ENCODE measurements at regions not wholly inside any gene's neighbourhood (a gene's known extent, or its start where the extent isn't known, plus 50 kb on each side); places are given as distances from the start of the nearest gene placed in this dataset.

- DNase-seq (peak in 1 of 5 donors; percentile 20), FAIRE-seq (no peak)
- Histone ChIP-seq H3K9ac (ENCODE audit: low read length in 3 of 3) (no peak overlapping the region), H3K36me3 (ENCODE audit: control insufficient read depth in 2 of 3, insufficient read depth in 3 of 3, low read length in 3 of 3) (no peaks in the 10 kb centered on the region), H3K9me3 (ENCODE audit: control insufficient read depth in 2 of 3, insufficient read depth in 1 of 3, low read length in 3 of 3) (no peaks in the 10 kb centered on the region), H3K4me3 (ENCODE audit: low read length in 3 of 3) (no peak overlapping the region), H3K27ac (ENCODE audit: low read depth in 2 of 2, low read length in 2 of 2) (no peak overlapping the region), H3K27me3 (ENCODE audit: control insufficient read depth, insufficient read depth, low read length) (no peaks in the 10 kb centered on the region), H3K4me1 (ENCODE audit: control insufficient read depth in 2 of 3, insufficient read depth in 2 of 3, low read depth in 1 of 3, low read length in 3 of 3) (no peaks in the 10 kb centered on the region)
- no peak for TF ChIP-seq CTCF (IDR thresholded peaks at IDR 0.05; ENCODE audit: borderline replicate concordance, extremely low read depth, insufficient read depth)
- intact Hi-C loops (cut with DNase I): no loop called here
Measured at GRCh38 chr17:5840811-5841446, 229.2 kb upstream of the WSCD1 start.

DNA sequence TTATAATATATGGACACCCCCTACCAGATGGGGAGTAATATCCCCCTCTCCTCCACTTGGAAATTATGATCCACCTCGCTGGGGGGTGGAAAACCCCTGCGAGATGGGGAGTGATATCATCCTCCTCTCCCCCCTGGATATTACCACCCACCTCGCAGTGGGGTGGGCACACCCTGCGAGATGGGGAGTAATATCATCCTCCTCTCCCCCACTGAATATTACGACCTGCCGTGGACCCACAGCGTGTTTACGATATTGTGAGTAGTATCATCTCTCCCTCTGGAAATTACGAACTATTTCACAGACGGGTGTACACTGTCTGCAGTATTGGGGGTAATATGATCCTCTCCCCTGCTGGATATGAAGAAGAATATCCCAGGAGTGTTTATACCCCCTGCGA lies 228.3 kb upstream of the WSCD1 start:
- no peak for FAIRE-seq
- H3K27me3 ChIP-seq (ENCODE audit: control insufficient read depth, insufficient read depth, low read length): no peaks in the 10 kb centered on the region
- no peak overlapping the region for H3K4me3 ChIP-seq (ENCODE audit: low read length in 3 of 3)
- H3K27ac ChIP-seq (ENCODE audit: low read depth in 2 of 2, low read length in 2 of 2): no peak overlapping the region
- H3K9me3 ChIP-seq (ENCODE audit: control insufficient read depth in 2 of 3, insufficient read depth in 1 of 3, low read length in 3 of 3): no peaks in the 10 kb centered on the region
- H3K36me3 ChIP-seq (ENCODE audit: control insufficient read depth in 2 of 3, insufficient read depth in 3 of 3, low read length in 3 of 3): no peaks in the 10 kb centered on the region
- no peaks in the 10 kb centered on the region for H3K4me1 ChIP-seq (ENCODE audit: control insufficient read depth in 2 of 3, insufficient read depth in 2 of 3, low read depth in 1 of 3, low read length in 3 of 3)
- intact Hi-C loops (cut with DNase I): no loop called here
- no peak overlapping the region for H3K9ac ChIP-seq (ENCODE audit: low read length in 3 of 3)
- no peak for DNase-seq
- no peak for TF ChIP-seq CTCF (IDR thresholded peaks at IDR 0.05; ENCODE audit: borderline replicate concordance, extremely low read depth, insufficient read depth)

DNA sequence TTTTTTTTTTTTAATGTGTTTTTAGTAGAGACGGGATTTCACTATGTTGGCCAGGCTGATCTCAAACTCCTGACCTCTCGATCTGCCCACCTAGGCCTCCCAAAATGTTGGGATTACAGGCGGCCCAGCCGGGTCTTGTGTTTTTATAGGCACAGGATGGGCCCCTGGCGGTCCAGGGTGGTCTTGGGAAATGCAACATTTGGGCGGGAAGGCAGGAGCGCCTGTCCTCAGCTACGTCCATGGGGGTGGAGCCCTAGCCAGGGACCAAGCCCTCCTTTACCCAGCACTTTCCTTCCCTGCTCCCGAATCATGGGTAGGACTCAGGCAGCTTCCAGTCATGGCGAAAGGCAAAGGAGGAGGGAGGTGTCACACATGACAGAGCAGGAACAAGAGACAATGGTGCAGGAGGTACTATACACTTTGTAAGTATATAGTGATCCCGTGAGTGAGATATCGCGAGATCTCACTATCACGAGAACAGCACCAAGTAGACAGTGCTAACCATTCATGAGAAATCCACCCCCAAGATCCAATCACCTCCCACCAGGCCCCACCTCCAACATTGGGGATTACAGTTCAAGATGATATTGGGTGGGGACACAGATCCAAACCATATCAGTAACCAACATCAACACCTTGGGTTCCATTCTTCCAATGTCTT lies 226.7 kb upstream of the WSCD1 start:
- Histone ChIP-seq H3K36me3 (ENCODE audit: control insufficient read depth in 2 of 3, insufficient read depth in 3 of 3, low read length in 3 of 3) (no peaks in the 10 kb centered on the region), H3K9ac (ENCODE audit: low read length in 3 of 3) (no peak overlapping the region), H3K9me3 (ENCODE audit: control insufficient read depth in 2 of 3, insufficient read depth in 1 of 3, low read length in 3 of 3) (no peaks in the 10 kb centered on the region), H3K4me3 (ENCODE audit: low read length in 3 of 3) (no peak overlapping the region), H3K27me3 (ENCODE audit: control insufficient read depth, insufficient read depth, low read length) (no peaks in the 10 kb centered on the region), H3K27ac (ENCODE audit: low read depth in 2 of 2, low read length in 2 of 2) (no peak overlapping the region), H3K4me1 (ENCODE audit: control insufficient read depth in 2 of 3, insufficient read depth in 2 of 3, low read depth in 1 of 3, low read length in 3 of 3) (no peaks in the 10 kb centered on the region)
- no peak for DNase-seq
- TF ChIP-seq CTCF (IDR thresholded peaks at IDR 0.05; ENCODE audit: borderline replicate concordance, extremely low read depth, insufficient read depth): no peak
- intact Hi-C loops (cut with DNase I): no loop called here
- FAIRE-seq: no peak

Measured in kidney (tissue), 13 donors.